GM12801 (cell line): ENCODE measurements at regions not wholly inside any gene's neighbourhood (a gene's known extent, or its start where the extent isn't known, plus 50 kb on each side); places are given as distances from the start of the nearest gene placed in this dataset.

Experiments
- CTCF ChIP-seq: IDR thresholded peaks from one replicate; pipeline ENCODE4 v1.5.1; 2011; ENCODE audit warnings: control low read depth; ENCODE audit not compliant: insufficient read length; ENCODE audit errors: extremely low read depth

GRCh38 chr10:53401536-53401935 lies 629.0 kb upstream of the MBL2 start:
- no peak for TF ChIP-seq CTCF

GRCh38 chr10:53396876-53397275 lies 624.3 kb upstream of the MBL2 start:
- TF ChIP-seq CTCF: no peak

- no peak for TF ChIP-seq CTCF
These were observed 622.9 kb upstream of the MBL2 start for GRCh38 chr10:53395449-53395848.

GRCh38 chr10:53387562-53387961 lies 615.0 kb upstream of the MBL2 start:
- TF ChIP-seq CTCF: no peak

- no peak for TF ChIP-seq CTCF
These were observed 610.0 kb upstream of the MBL2 start for GRCh38 chr10:53382543-53382942.

GRCh38 chr10:53379956-53380355 lies 607.4 kb upstream of the MBL2 start:
- no peak for TF ChIP-seq CTCF

GRCh38 chr10:53370347-53370746 lies 597.8 kb upstream of the MBL2 start:
- no peak for TF ChIP-seq CTCF

GRCh38 chr10:53361936-53362335 lies 589.4 kb upstream of the MBL2 start:
- TF ChIP-seq CTCF: no peak
